Testis (tissue), 2 donors: ENCODE measurements at regions not wholly inside any gene's neighbourhood (a gene's known extent, or its start where the extent isn't known, plus 50 kb on each side); places are given as distances from the start of the nearest gene placed in this dataset.

Source experiments
- CTCF ChIP-seq, 3 experiments: fragments of 450-650 bp in 2 of 3; fragments of 200-600 bp in 1 of 3; sonication (generic) in 1 of 3; IDR thresholded peaks; one replicate each; pipeline ENCODE4 v1.5.1; 2016 to 2019; ENCODE audit warnings: antibody characterized with exemption in 3 of 3, mild to moderate bottlenecking in 2 of 3, moderate library complexity in 1 of 3
- POLR2A ChIP-seq: fragments of 450-650 bp; IDR thresholded peaks from one replicate; pipeline ENCODE4 v1.6.1; 2017; ENCODE audit warnings: antibody characterized with exemption, mild to moderate bottlenecking, moderate library complexity

- no peak for TF ChIP-seq CTCF (IDR thresholded peaks at IDR 0.05)
- TF ChIP-seq POLR2A, result no peak
These were observed 261.3 kb upstream of the MEOX2 start for GRCh38 chr7:15947754-15948153.
